ENCODE measurements at regions not wholly inside any gene's neighbourhood (a gene's known extent, or its start where the extent isn't known, plus 50 kb on each side); places are given as distances from the start of the nearest gene placed in this dataset.

DNA sequence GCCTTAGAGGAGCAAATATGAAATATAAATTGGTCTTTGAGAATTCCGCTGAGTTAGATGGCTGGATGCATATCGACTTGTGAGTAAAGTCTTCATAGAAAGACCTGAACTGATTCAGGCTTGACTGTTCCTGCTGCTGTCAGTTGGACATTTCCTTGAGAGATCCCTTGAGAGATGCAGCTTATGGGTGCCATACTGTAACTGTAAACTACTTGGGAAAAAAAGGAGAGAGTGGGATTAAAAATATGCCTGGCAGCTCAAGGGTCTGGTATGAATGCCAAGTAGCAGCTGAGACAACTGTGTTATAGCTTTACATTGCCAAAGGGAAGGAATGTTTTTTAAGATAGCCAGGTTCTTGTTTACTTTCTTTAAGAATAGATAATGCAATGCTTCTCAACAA is 926.6 kb downstream of the EPHA3 start:
- intact Hi-C loops (cut with DNase I; ENCODE audit: low total_unique reads) = no loop called here
- H3K27ac ChIP-seq = no peak overlapping the region
- TF ChIP-seq CTCF (IDR thresholded peaks at IDR 0.05) = no peak
- no peak for TF ChIP-seq POLR2A (IDR thresholded peaks at IDR 0.05)

GRCh38 chr3:90035643-90036042 is 928.2 kb downstream of the EPHA3 start:
- no peaks in the 10 kb centered on the region for H3K27me3 ChIP-seq
- TF ChIP-seq CTCF (IDR thresholded peaks at IDR 0.05) = no peak
- no peak for TF ChIP-seq POLR2A (IDR thresholded peaks at IDR 0.05)
- no peaks in the 10 kb centered on the region for H3K4me1 ChIP-seq
- no peak overlapping the region for H3K27ac ChIP-seq
- intact Hi-C loops (cut with DNase I; ENCODE audit: low total_unique reads) = no loop called here
- no peak overlapping the region for H3K4me3 ChIP-seq
- no peak for DNase-seq
- H3K9me3 ChIP-seq = no peaks in the 10 kb centered on the region
- no peaks in the 10 kb centered on the region for H3K36me3 ChIP-seq

More for the DNA sequence above, 926.6 kb downstream of the EPHA3 start:
- Histone ChIP-seq H3K4me1 (no peaks in the 10 kb centered on the region), H3K27me3 (no peaks in the 10 kb centered on the region), H3K4me3 (no peak overlapping the region), H3K36me3 (no peaks in the 10 kb centered on the region), H3K9me3 (no peaks in the 10 kb centered on the region)
- no peak for DNase-seq

DNA sequence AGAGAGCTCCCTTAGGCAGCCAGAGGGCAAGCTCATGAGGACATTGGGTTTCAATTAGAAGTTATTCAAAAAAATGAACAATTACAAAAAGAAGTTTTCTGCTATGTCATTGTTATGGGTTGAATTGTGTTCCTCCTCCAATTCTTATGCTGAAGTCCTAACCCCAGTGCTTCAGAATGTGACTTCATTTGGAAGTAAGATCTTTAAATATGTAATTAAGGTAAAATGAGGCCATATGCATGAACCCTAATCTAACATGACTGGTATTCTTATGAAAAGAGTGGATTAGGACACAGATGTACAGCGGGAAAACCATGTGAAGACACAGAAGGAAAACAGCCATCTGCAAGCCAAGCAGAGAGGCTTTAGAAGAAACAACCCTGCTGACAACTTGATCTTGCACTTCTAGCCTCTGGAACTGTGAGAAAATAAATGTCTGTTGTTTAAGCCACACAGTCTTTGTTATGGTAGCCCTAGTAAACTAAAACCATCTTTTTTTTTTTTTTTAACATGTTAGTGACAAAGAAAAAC is 929.6 kb downstream of the EPHA3 start:
- Histone ChIP-seq H3K9me3 (no peaks in the 10 kb centered on the region), H3K36me3 (no peaks in the 10 kb centered on the region), H3K27me3 (no peaks in the 10 kb centered on the region), H3K4me3 (no peak overlapping the region), H3K4me1 (no peaks in the 10 kb centered on the region), H3K27ac (no peak overlapping the region)
- TF ChIP-seq CTCF (IDR thresholded peaks at IDR 0.05) = no peak
- no peak for TF ChIP-seq POLR2A (IDR thresholded peaks at IDR 0.05)
- DNase-seq = no peak
- intact Hi-C loops (cut with DNase I; ENCODE audit: low total_unique reads) = no loop called here

DNA sequence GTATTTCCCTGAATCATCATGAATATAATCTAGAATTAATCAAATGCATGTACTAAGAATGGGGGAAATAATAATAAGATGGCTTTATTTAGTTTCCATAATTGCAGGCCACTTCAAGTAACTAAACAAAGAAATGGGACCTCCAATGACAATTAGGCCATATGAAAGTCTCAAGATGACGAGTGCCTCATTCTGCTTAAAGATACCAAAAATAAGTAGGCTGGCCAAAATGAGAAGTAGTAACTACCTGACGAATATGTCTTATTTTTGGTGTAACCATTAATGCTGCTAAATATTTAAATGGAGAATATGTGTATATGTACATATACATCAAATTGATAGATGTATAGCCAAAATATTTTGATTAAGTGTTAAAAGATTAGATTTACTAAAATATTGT is 932.6 kb downstream of the EPHA3 start:
- Histone ChIP-seq H3K4me3 (no peak overlapping the region), H3K36me3 (no peaks in the 10 kb centered on the region), H3K9me3 (no peaks in the 10 kb centered on the region), H3K27me3 (no peaks in the 10 kb centered on the region), H3K27ac (no peak overlapping the region), H3K4me1 (no peaks in the 10 kb centered on the region)
- intact Hi-C loops (cut with DNase I; ENCODE audit: low total_unique reads) = no loop called here
- DNase-seq = no peak
- TF ChIP-seq POLR2A (IDR thresholded peaks at IDR 0.05) (no peak), CTCF (IDR thresholded peaks at IDR 0.05) (no peak)

- H3K27me3 ChIP-seq = no peaks in the 10 kb centered on the region
- intact Hi-C loops (cut with DNase I; ENCODE audit: low total_unique reads) = no loop called here
- H3K4me1 ChIP-seq = no peaks in the 10 kb centered on the region
- no peak overlapping the region for H3K27ac ChIP-seq
- no peak for DNase-seq
- H3K36me3 ChIP-seq = no peaks in the 10 kb centered on the region
- H3K4me3 ChIP-seq = no peak overlapping the region
- no peak for TF ChIP-seq POLR2A (IDR thresholded peaks at IDR 0.05)
- no peak for TF ChIP-seq CTCF (IDR thresholded peaks at IDR 0.05)
- H3K9me3 ChIP-seq = no peaks in the 10 kb centered on the region
Measured at GRCh38 chr3:90040554-90040953, 933.1 kb downstream of the EPHA3 start.
